ENCODE measurements at regions not wholly inside any gene's neighbourhood (a gene's known extent, or its start where the extent isn't known, plus 50 kb on each side); places are given as distances from the start of the nearest gene placed in this dataset.
A peak's percentile ranks its signal among the peaks of the same experiment; 100 is the strongest.

GRCh38 chr6:11410539-11411307 lies 126.8 kb upstream of the TMEM170B start:
- H3K36me3 ChIP-seq (ENCODE audit: low read length), result no peaks in the 10 kb centered on the region
- no peak overlapping the region for H3K4me3 ChIP-seq (ENCODE audit: insufficient read depth, low read length, poor library complexity, severe bottlenecking)
- TF ChIP-seq CTCF (IDR thresholded peaks at IDR 0.05; ENCODE audit: insufficient read depth, low read length, poor library complexity, severe bottlenecking) (no peak), EZH2phosphoT487 (conservative IDR thresholded peaks at IDR 0.05; ENCODE audit: low read length) (no peak)
- H3K9ac ChIP-seq (ENCODE audit: low read length), result no peak overlapping the region
- H3K27ac ChIP-seq (ENCODE audit: low read depth, low read length), result no peak overlapping the region
- H4K20me1 ChIP-seq (ENCODE audit: low read depth, low read length), result no peaks in the 10 kb centered on the region
- H3K9me3 ChIP-seq (ENCODE audit: insufficient read depth, low read length), result no peaks in the 10 kb centered on the region
- H3K4me2 ChIP-seq (ENCODE audit: low read depth, low read length, poor library complexity, severe bottlenecking), result no peak overlapping the region
- peak overlapping the region; percentile 3 for H2AFZ ChIP-seq (ENCODE audit: low read depth, low read length, severe bottlenecking)
- H3K9me2 ChIP-seq (replicated peaks; ENCODE audit: insufficient read depth, low read length), result no peaks in the 10 kb centered on the region
- H3F3A ChIP-seq (ENCODE audit: insufficient read depth), result 0 out of 2 replicates have a peak, but pooled peaks cover 3% of the 10 kb centered on the region
- no peaks in the 10 kb centered on the region for H3K27me3 ChIP-seq (ENCODE audit: low read length)
- no peaks in the 10 kb centered on the region for H3K79me2 ChIP-seq (ENCODE audit: insufficient read depth, low read length)

GRCh38 chr6:11409371-11409770 lies 128.2 kb upstream of the TMEM170B start:
- Histone ChIP-seq H3K36me3 (ENCODE audit: low read length) (no peaks in the 10 kb centered on the region), H3K79me2 (ENCODE audit: insufficient read depth, low read length) (no peaks in the 10 kb centered on the region), H3F3A (ENCODE audit: insufficient read depth) (peaks cover 2% of the 10 kb centered on the region; the same call in 1 of the 2 replicates), H3K4me2 (ENCODE audit: low read depth, low read length, poor library complexity, severe bottlenecking) (no peak overlapping the region), H3K9me3 (ENCODE audit: insufficient read depth, low read length) (no peaks in the 10 kb centered on the region), H3K27ac (ENCODE audit: low read depth, low read length) (no peak overlapping the region), H4K20me1 (ENCODE audit: low read depth, low read length) (no peaks in the 10 kb centered on the region), H3K9me2 (replicated peaks; ENCODE audit: insufficient read depth, low read length) (no peaks in the 10 kb centered on the region), H3K4me3 (ENCODE audit: insufficient read depth, low read length, poor library complexity, severe bottlenecking) (no peak overlapping the region), H3K27me3 (ENCODE audit: low read length) (no peaks in the 10 kb centered on the region), H2AFZ (ENCODE audit: low read depth, low read length, severe bottlenecking) (no peak overlapping the region), H3K9ac (ENCODE audit: low read length) (no peak overlapping the region)
- TF ChIP-seq EZH2phosphoT487 (conservative IDR thresholded peaks at IDR 0.05; ENCODE audit: low read length) (no peak), CTCF (IDR thresholded peaks at IDR 0.05; ENCODE audit: insufficient read depth, low read length, poor library complexity, severe bottlenecking) (no peak)

- Histone ChIP-seq H3K9ac (ENCODE audit: low read length) (no peak overlapping the region), H3F3A (ENCODE audit: insufficient read depth) (no peaks in the 10 kb centered on the region; the same call in 1 of the 2 replicates), H3K4me3 (ENCODE audit: insufficient read depth, low read length, poor library complexity, severe bottlenecking) (no peak overlapping the region), H3K9me2 (replicated peaks; ENCODE audit: insufficient read depth, low read length) (no peaks in the 10 kb centered on the region), H2AFZ (ENCODE audit: low read depth, low read length, severe bottlenecking) (no peak overlapping the region), H3K79me2 (ENCODE audit: insufficient read depth, low read length) (no peaks in the 10 kb centered on the region), H3K4me2 (ENCODE audit: low read depth, low read length, poor library complexity, severe bottlenecking) (no peak overlapping the region), H3K9me3 (ENCODE audit: insufficient read depth, low read length) (no peaks in the 10 kb centered on the region), H3K27me3 (ENCODE audit: low read length) (no peaks in the 10 kb centered on the region), H3K27ac (ENCODE audit: low read depth, low read length) (no peak overlapping the region), H3K36me3 (ENCODE audit: low read length) (no peaks in the 10 kb centered on the region), H4K20me1 (ENCODE audit: low read depth, low read length) (no peaks in the 10 kb centered on the region)
- TF ChIP-seq CTCF (IDR thresholded peaks at IDR 0.05; ENCODE audit: insufficient read depth, low read length, poor library complexity, severe bottlenecking) (no peak), EZH2phosphoT487 (conservative IDR thresholded peaks at IDR 0.05; ENCODE audit: low read length) (no peak)
These were observed 130.1 kb upstream of the TMEM170B start for GRCh38 chr6:11407414-11407813.

All from SU-DHL-6 (cell line).